Amniotic epithelial cell (primary cell): ENCODE measurements at regions not wholly inside any gene's neighbourhood (a gene's known extent, or its start where the extent isn't known, plus 50 kb on each side); places are given as distances from the start of the nearest gene placed in this dataset.

Source experiments
- DNase-seq: peaks from one replicate; pipeline ENCODE4 v3.0.0-alpha.2; 2010; ENCODE audit warnings: low read depth

- no peak for DNase-seq
These were observed 136.7 kb downstream of the DAD1 start for GRCh38 chr14:22452330-22452729.

- no peak for DNase-seq
These were observed 138.8 kb downstream of the DAD1 start for GRCh38 chr14:22450266-22450665.

- no peak for DNase-seq
These were observed 139.5 kb downstream of the DAD1 start for GRCh38 chr14:22449600-22449905.

- DNase-seq = no peak
These were observed 140.0 kb downstream of the DAD1 start for GRCh38 chr14:22448905-22449599.

- no peak for DNase-seq
These were observed 140.8 kb downstream of the DAD1 start for GRCh38 chr14:22448035-22448904.

- DNase-seq = no peak
These were observed 150.3 kb downstream of the DAD1 start for GRCh38 chr14:22438742-22439141.

- no peak for DNase-seq
These were observed 154.0 kb downstream of the DAD1 start for GRCh38 chr14:22434901-22435550.

- DNase-seq = no peak
These were observed 155.0 kb downstream of the DAD1 start for GRCh38 chr14:22434030-22434429.

GRCh38 chr14:22433069-22433468, 156.0 kb downstream of the DAD1 start:
- DNase-seq = no peak

- DNase-seq = peak; percentile 96
These were observed 156.6 kb downstream of the DAD1 start for GRCh38 chr14:22432348-22432976.

- no peak for DNase-seq
These were observed 159.3 kb downstream of the DAD1 start for GRCh38 chr14:22429546-22430294.

- peak; percentile 85 for DNase-seq
These were observed 160.2 kb downstream of the DAD1 start for GRCh38 chr14:22428700-22429291.

- peak; percentile 89 for DNase-seq
These were observed 161.2 kb downstream of the DAD1 start for GRCh38 chr14:22427771-22428231.

GRCh38 chr14:22426711-22427110, 162.3 kb downstream of the DAD1 start:
- DNase-seq = no peak

- DNase-seq = no peak
These were observed 165.1 kb downstream of the DAD1 start for GRCh38 chr14:22423958-22424357.

GRCh38 chr14:22422238-22422637, 166.8 kb downstream of the DAD1 start:
- DNase-seq = no peak

- no peak for DNase-seq
These were observed 168.3 kb downstream of the DAD1 start for GRCh38 chr14:22420598-22421186.

GRCh38 chr14:22419620-22420019, 169.4 kb downstream of the DAD1 start:
- no peak for DNase-seq

GRCh38 chr14:22418631-22419030, 170.4 kb downstream of the DAD1 start:
- DNase-seq = peak; percentile 37

- no peak for DNase-seq
These were observed 171.1 kb downstream of the DAD1 start for GRCh38 chr14:22417914-22418313.

GRCh38 chr14:22416193-22416592, 172.8 kb downstream of the DAD1 start:
- no peak for DNase-seq
